Stimulated activated naive CD8-positive, alpha-beta T cell treated with anti-CD3 and anti-CD28 coated beads, Interleukin-15, amount 100 ng/mL, for 72 hours (primary cell): ENCODE measurements at regions not wholly inside any gene's neighbourhood (a gene's known extent, or its start where the extent isn't known, plus 50 kb on each side); places are given as distances from the start of the nearest gene placed in this dataset.
A peak's percentile ranks its signal among the peaks of the same experiment; 100 is the strongest.

Experiments used
- ATAC-seq: fragments of 150-1000 bp; cut with Tn5 transposase; 2 replicates; pipeline ENCODE4 v1.10.0; 2021; ENCODE audit warnings: mild to moderate bottlenecking, moderate library complexity
- DNase-seq, 2 donors: peaks; one replicate each; pipeline ENCODE4 v3.0.0; 2021 to 2022
- H3K27ac Mint-ChIP-seq, 2 donors: one replicate each; pipeline ENCODE4 v1.8.0; 2022; ENCODE audit warnings: mild to moderate bottlenecking in 2 of 2, mixed read lengths in 2 of 2, moderate library complexity in 2 of 2
- H3K27me3 Mint-ChIP-seq: one replicate; pipeline ENCODE4 v1.8.0; 2022; ENCODE audit warnings: mixed read lengths
- H3K4me1 Mint-ChIP-seq: one replicate; pipeline ENCODE4 v1.8.0; 2022; ENCODE audit warnings: mild to moderate bottlenecking, mixed read lengths
- H3K4me3 Mint-ChIP-seq, 2 donors: one replicate each; pipeline ENCODE4 v1.8.0; 2022; ENCODE audit warnings: mild to moderate bottlenecking in 2 of 2, mixed read lengths in 2 of 2, moderate library complexity in 1 of 2
- H3K9me3 Mint-ChIP-seq, 2 donors: one replicate each; pipeline ENCODE4 v1.8.0; 2022; ENCODE audit warnings: mixed read lengths in 2 of 2

- DNase-seq (no peak), ATAC-seq (no peak)
- Mint-ChIP-seq H3K9me3 (no peaks in the 10 kb centered on the region), H3K4me1 (peaks cover 5% of the 10 kb centered on the region), H3K27me3 (no peaks in the 10 kb centered on the region), H3K4me3 (no peak overlapping the region), H3K27ac (no peak overlapping the region)
Observed at GRCh38 chr6:126175251-126175650, 164.7 kb upstream of the CENPW start.

GRCh38 chr6:126176282-126176681 is 163.6 kb upstream of the CENPW start:
- H3K27ac Mint-ChIP-seq, result no peak overlapping the region
- ATAC-seq, result no peak
- H3K27me3 Mint-ChIP-seq, result no peaks in the 10 kb centered on the region
- no peak overlapping the region for H3K4me3 Mint-ChIP-seq
- H3K4me1 Mint-ChIP-seq, result peaks cover under 1% of the 10 kb centered on the region
- DNase-seq, result no peak
- no peaks in the 10 kb centered on the region for H3K9me3 Mint-ChIP-seq

GRCh38 chr6:126180585-126180984 is 159.3 kb upstream of the CENPW start:
- Mint-ChIP-seq H3K27me3 (no peaks in the 10 kb centered on the region), H3K27ac (no peak overlapping the region), H3K4me3 (no peak overlapping the region), H3K9me3 (no peaks in the 10 kb centered on the region), H3K4me1 (peaks cover 5% of the 10 kb centered on the region)
- DNase-seq (peak in 1 of 2 donors; percentile 39), ATAC-seq (peak; percentile 96)

GRCh38 chr6:126181173-126181741 is 158.7 kb upstream of the CENPW start:
- H3K27ac Mint-ChIP-seq, result no peak overlapping the region
- no peak for DNase-seq
- H3K27me3 Mint-ChIP-seq, result no peaks in the 10 kb centered on the region
- no peak overlapping the region for H3K4me3 Mint-ChIP-seq
- ATAC-seq, result no peak
- H3K9me3 Mint-ChIP-seq, result no peaks in the 10 kb centered on the region
- peaks cover 5% of the 10 kb centered on the region for H3K4me1 Mint-ChIP-seq

- H3K27ac Mint-ChIP-seq, result no peak overlapping the region
- no peak overlapping the region for H3K4me3 Mint-ChIP-seq
- DNase-seq, result no peak
- no peaks in the 10 kb centered on the region for H3K9me3 Mint-ChIP-seq
- H3K27me3 Mint-ChIP-seq, result no peaks in the 10 kb centered on the region
- H3K4me1 Mint-ChIP-seq, result peaks cover 5% of the 10 kb centered on the region
- ATAC-seq, result no peak
Observed at GRCh38 chr6:126181890-126182289, 158.0 kb upstream of the CENPW start.

- H3K4me1 Mint-ChIP-seq, result peaks cover 5% of the 10 kb centered on the region
- ATAC-seq (no peak), DNase-seq (no peak)
- H3K4me3 Mint-ChIP-seq, result no peak overlapping the region
- H3K27me3 Mint-ChIP-seq, result no peaks in the 10 kb centered on the region
- H3K27ac Mint-ChIP-seq, result no peak overlapping the region
- H3K9me3 Mint-ChIP-seq, result no peaks in the 10 kb centered on the region
Observed at GRCh38 chr6:126182650-126183311, 157.1 kb upstream of the CENPW start.

- H3K27me3 Mint-ChIP-seq, result no peaks in the 10 kb centered on the region
- no peak overlapping the region for H3K27ac Mint-ChIP-seq
- no peak for ATAC-seq
- H3K4me1 Mint-ChIP-seq, result peaks cover 5% of the 10 kb centered on the region
- DNase-seq, result no peak
- H3K4me3 Mint-ChIP-seq, result no peak overlapping the region
- no peaks in the 10 kb centered on the region for H3K9me3 Mint-ChIP-seq
Observed at GRCh38 chr6:126185774-126186173, 154.1 kb upstream of the CENPW start.

- Mint-ChIP-seq H3K27ac (no peak overlapping the region), H3K4me3 (no peak overlapping the region), H3K4me1 (peaks cover under 1% of the 10 kb centered on the region), H3K27me3 (no peaks in the 10 kb centered on the region), H3K9me3 (no peaks in the 10 kb centered on the region)
- no peak for DNase-seq
- ATAC-seq, result no peak
Observed at GRCh38 chr6:126188279-126188909, 151.5 kb upstream of the CENPW start.

GRCh38 chr6:126195625-126196236 is 144.2 kb upstream of the CENPW start:
- ATAC-seq (no peak), DNase-seq (no peak)
- Mint-ChIP-seq H3K27me3 (no peaks in the 10 kb centered on the region), H3K4me3 (no peak overlapping the region), H3K27ac (no peak overlapping the region), H3K9me3 (no peaks in the 10 kb centered on the region), H3K4me1 (no peaks in the 10 kb centered on the region)

GRCh38 chr6:126198631-126199030 is 141.3 kb upstream of the CENPW start:
- no peak overlapping the region for H3K27ac Mint-ChIP-seq
- no peaks in the 10 kb centered on the region for H3K9me3 Mint-ChIP-seq
- DNase-seq, result no peak
- no peaks in the 10 kb centered on the region for H3K4me1 Mint-ChIP-seq
- no peak overlapping the region for H3K4me3 Mint-ChIP-seq
- no peaks in the 10 kb centered on the region for H3K27me3 Mint-ChIP-seq
- ATAC-seq, result no peak

GRCh38 chr6:126199466-126199865 is 140.4 kb upstream of the CENPW start:
- Mint-ChIP-seq H3K4me1 (no peaks in the 10 kb centered on the region), H3K9me3 (no peaks in the 10 kb centered on the region), H3K4me3 (no peak overlapping the region), H3K27ac (no peak overlapping the region), H3K27me3 (no peaks in the 10 kb centered on the region)
- DNase-seq (no peak), ATAC-seq (no peak)

GRCh38 chr6:126202707-126203106 is 137.2 kb upstream of the CENPW start:
- no peak overlapping the region for H3K27ac Mint-ChIP-seq
- H3K27me3 Mint-ChIP-seq, result no peaks in the 10 kb centered on the region
- DNase-seq (no peak), ATAC-seq (no peak)
- no peaks in the 10 kb centered on the region for H3K9me3 Mint-ChIP-seq
- H3K4me3 Mint-ChIP-seq, result no peak overlapping the region
- no peaks in the 10 kb centered on the region for H3K4me1 Mint-ChIP-seq

GRCh38 chr6:126204126-126204525 is 135.8 kb upstream of the CENPW start:
- Mint-ChIP-seq H3K27me3 (no peaks in the 10 kb centered on the region), H3K4me1 (no peaks in the 10 kb centered on the region), H3K9me3 (no peaks in the 10 kb centered on the region), H3K4me3 (no peak overlapping the region), H3K27ac (no peak overlapping the region)
- DNase-seq, result no peak
- ATAC-seq, result no peak

GRCh38 chr6:126204598-126204997 is 135.3 kb upstream of the CENPW start:
- DNase-seq, result no peak

GRCh38 chr6:126206504-126207246 is 133.2 kb upstream of the CENPW start:
- Mint-ChIP-seq H3K4me1 (no peaks in the 10 kb centered on the region), H3K4me3 (no peak overlapping the region), H3K27ac (no peak overlapping the region), H3K9me3 (no peaks in the 10 kb centered on the region), H3K27me3 (no peaks in the 10 kb centered on the region)
- DNase-seq (no peak), ATAC-seq (no peak)

More at GRCh38 chr6:126204598-126204997, 135.3 kb upstream of the CENPW start:
- H3K4me3 Mint-ChIP-seq, result no peak overlapping the region
- no peaks in the 10 kb centered on the region for H3K27me3 Mint-ChIP-seq
- ATAC-seq, result no peak
- no peaks in the 10 kb centered on the region for H3K4me1 Mint-ChIP-seq
- no peak overlapping the region for H3K27ac Mint-ChIP-seq
- H3K9me3 Mint-ChIP-seq, result no peaks in the 10 kb centered on the region
